DMS53 treated with DMSO at 0.1 percent for 48 hours (cell line): ENCODE measurements at regions not wholly inside any gene's neighbourhood (a gene's known extent, or its start where the extent isn't known, plus 50 kb on each side); places are given as distances from the start of the nearest gene placed in this dataset.
"Not testable (repeated sequence)": the region's sequence is repeated elsewhere in the genome, so short reads cannot be mapped to it uniquely, and the experiment has no call there.

Source experiments
- DNase-seq: peaks from one replicate; lab custom pipeline; 2025; ENCODE audit not compliant: unreplicated experiment; lab: John Stamatoyannopoulos, UW

- DNase-seq, result no peak
Measured at GRCh38 chr6:6091608-6092002, 84.9 kb upstream of the NRN1 start.

- DNase-seq, result no peak
Measured at GRCh38 chr6:6090861-6091607, 84.3 kb upstream of the NRN1 start.

- no peak for DNase-seq
Measured at GRCh38 chr6:6085928-6086668, 79.4 kb upstream of the NRN1 start.

GRCh38 chr6:6080975-6081374 lies 74.2 kb upstream of the NRN1 start:
- DNase-seq, result no peak

- DNase-seq, result no peak
Measured at GRCh38 chr6:6074190-6074589, 67.5 kb upstream of the NRN1 start.

GRCh38 chr6:6068157-6068556 lies 61.4 kb upstream of the NRN1 start:
- not testable (repeated sequence) for DNase-seq

GRCh38 chr6:6058054-6058444 lies 51.3 kb upstream of the NRN1 start:
- DNase-seq, result no peak

GRCh38 chr6:6057442-6058053 lies 50.8 kb upstream of the NRN1 start:
- DNase-seq, result peak; percentile 79
